ENCODE measurements at regions not wholly inside any gene's neighbourhood (a gene's known extent, or its start where the extent isn't known, plus 50 kb on each side); places are given as distances from the start of the nearest gene placed in this dataset.

DNA sequence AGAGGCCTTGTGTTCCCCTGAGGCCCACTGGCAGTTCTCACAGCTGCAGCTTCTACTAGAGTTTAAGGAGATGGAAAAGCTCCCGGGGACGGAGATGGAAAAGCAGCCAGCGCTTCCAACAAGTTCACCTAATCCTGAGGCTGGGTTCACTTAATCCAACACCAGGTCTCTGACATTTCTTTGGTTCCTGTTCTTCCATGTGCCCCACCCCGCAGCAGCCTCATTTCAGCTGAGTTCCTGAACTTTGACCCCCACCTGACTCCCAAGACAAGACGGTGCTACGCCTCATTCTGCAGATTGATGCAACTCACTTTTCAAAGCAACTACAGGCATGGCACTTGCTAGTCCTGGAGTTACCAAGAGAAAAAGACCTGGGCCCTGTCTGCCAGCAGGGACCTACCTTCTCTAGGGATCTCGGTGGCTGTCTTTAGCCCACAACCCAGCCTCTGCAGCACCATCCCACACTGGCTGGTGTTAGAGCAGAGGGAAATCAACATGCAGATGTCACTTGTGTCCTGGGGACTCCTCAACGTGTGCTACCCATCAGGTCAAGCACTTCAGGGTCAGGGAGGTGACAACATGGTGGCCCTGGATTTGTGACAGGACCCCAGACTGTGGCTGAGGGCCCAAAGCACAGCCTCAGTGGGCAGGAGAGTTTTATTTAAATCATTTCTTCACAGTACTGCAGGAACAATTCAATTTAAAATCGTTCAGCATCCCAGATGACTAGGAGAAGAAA, 406.1 kb downstream of the VPS13C start:
- no peak overlapping the region for H3K4me3 Mint-ChIP-seq
- H3K27me3 Mint-ChIP-seq: peaks cover 4% of the 10 kb centered on the region
- no peaks in the 10 kb centered on the region for H3K4me1 Mint-ChIP-seq
- DNase-seq: no peak
- intact Hi-C loops (cut with micrococcal nuclease): no loop called here
- no peaks in the 10 kb centered on the region for H3K36me3 Mint-ChIP-seq (ENCODE audit: low read depth)
- no peaks in the 10 kb centered on the region for H3K9me3 Mint-ChIP-seq
- no peak overlapping the region for H3K27ac Mint-ChIP-seq

- no peaks in the 10 kb centered on the region for H3K4me1 Mint-ChIP-seq
- H3K4me3 Mint-ChIP-seq: no peak overlapping the region
- H3K9me3 Mint-ChIP-seq: no peaks in the 10 kb centered on the region
- peaks cover 5% of the 10 kb centered on the region for H3K27me3 Mint-ChIP-seq
- H3K36me3 Mint-ChIP-seq (ENCODE audit: low read depth): no peaks in the 10 kb centered on the region
- H3K27ac Mint-ChIP-seq: no peak overlapping the region
- DNase-seq: no peak
- intact Hi-C loops (cut with micrococcal nuclease): no loop called here
Observed at GRCh38 chr15:61653110-61653509, 407.1 kb downstream of the VPS13C start.

GRCh38 chr15:61651267-61651666, 409.0 kb downstream of the VPS13C start:
- Mint-ChIP-seq H3K4me1 (no peaks in the 10 kb centered on the region), H3K27me3 (peaks cover 7% of the 10 kb centered on the region), H3K9me3 (no peaks in the 10 kb centered on the region), H3K4me3 (no peak overlapping the region), H3K27ac (no peak overlapping the region), H3K36me3 (ENCODE audit: low read depth) (no peaks in the 10 kb centered on the region)
- DNase-seq: no peak
- intact Hi-C loops (cut with micrococcal nuclease): no loop called here

DNA sequence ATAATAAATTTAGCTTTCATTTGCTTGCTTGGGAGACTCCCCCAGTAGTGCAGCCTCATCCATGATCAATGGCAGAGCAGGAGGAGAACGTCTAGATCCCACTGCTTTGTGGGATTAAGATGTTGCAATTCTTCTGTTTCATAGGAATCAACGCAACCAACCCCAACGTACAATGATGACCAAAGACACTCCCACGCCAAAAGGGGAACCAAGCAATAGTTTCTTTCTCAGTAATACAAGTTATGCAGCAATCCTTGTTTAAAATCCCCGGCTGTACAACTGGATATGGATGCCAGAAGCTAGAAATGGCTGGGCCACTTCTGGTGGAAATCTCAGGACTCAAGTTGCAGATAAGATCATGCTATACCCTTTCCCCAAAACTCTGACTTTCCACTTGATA, 411.2 kb downstream of the VPS13C start:
- Mint-ChIP-seq H3K9me3 (no peaks in the 10 kb centered on the region), H3K27ac (no peak overlapping the region), H3K4me3 (no peak overlapping the region), H3K4me1 (no peaks in the 10 kb centered on the region), H3K36me3 (ENCODE audit: low read depth) (no peaks in the 10 kb centered on the region), H3K27me3 (peaks cover 11% of the 10 kb centered on the region)
- no peak for DNase-seq
- intact Hi-C loops (cut with micrococcal nuclease): no loop called here

DNA sequence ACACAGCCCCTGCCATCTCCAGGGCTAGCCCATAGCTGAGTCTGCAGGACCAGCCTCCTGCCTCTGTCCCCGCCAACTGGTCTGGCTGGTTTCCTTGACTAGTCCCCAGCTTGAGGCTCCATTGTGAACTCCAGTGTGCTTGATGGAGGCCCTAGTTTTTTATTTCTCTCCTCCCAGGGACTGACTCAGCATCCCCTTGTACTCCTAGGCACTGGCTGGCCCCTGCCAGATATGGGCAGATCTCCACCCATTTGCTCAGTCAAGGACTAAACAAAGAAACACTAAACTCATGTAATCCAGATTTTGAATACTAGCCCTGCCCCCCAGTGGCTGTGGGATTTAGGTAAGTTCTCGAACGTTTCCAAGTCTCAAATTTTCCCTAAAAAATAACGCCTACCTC, 415.4 kb upstream of the RORA start:
- no peaks in the 10 kb centered on the region for H3K36me3 Mint-ChIP-seq (ENCODE audit: low read depth)
- no peaks in the 10 kb centered on the region for H3K9me3 Mint-ChIP-seq
- DNase-seq: no peak
- H3K27me3 Mint-ChIP-seq: peaks cover 11% of the 10 kb centered on the region
- intact Hi-C loops (cut with micrococcal nuclease): no loop called here
- no peak overlapping the region for H3K27ac Mint-ChIP-seq
- H3K4me1 Mint-ChIP-seq: no peaks in the 10 kb centered on the region
- no peak overlapping the region for H3K4me3 Mint-ChIP-seq

DNA sequence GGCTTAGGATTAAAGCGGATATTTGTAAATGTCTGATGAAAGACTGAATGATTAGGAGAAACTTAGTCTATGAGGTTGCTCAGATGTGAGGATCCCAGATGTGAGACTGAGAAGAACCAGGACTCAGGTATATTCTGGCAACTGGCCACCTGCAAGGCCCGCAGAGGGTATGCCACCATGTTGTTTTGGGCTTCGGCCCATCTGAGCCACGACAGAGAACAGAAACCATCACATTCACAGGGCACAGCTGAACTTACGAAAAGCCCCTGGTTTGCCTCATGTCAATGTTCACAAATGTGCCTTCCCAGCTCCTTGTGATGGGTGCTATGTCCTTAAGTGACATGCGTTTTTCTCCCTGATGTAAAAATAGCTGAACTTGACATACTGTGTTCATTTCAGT, 412.5 kb upstream of the RORA start:
- Mint-ChIP-seq H3K27ac (no peak overlapping the region), H3K36me3 (ENCODE audit: low read depth) (no peaks in the 10 kb centered on the region), H3K27me3 (peaks cover 7% of the 10 kb centered on the region), H3K9me3 (no peaks in the 10 kb centered on the region), H3K4me3 (no peak overlapping the region), H3K4me1 (no peaks in the 10 kb centered on the region)
- intact Hi-C loops (cut with micrococcal nuclease): no loop called here
- no peak for DNase-seq

- Mint-ChIP-seq H3K27ac (no peak overlapping the region), H3K4me1 (no peaks in the 10 kb centered on the region), H3K36me3 (ENCODE audit: low read depth) (no peaks in the 10 kb centered on the region), H3K27me3 (peaks cover 7% of the 10 kb centered on the region), H3K9me3 (no peaks in the 10 kb centered on the region), H3K4me3 (no peak overlapping the region)
- intact Hi-C loops (cut with micrococcal nuclease): no loop called here
- no peak for DNase-seq
Observed at GRCh38 chr15:61640756-61641155, 411.7 kb upstream of the RORA start.

DNA sequence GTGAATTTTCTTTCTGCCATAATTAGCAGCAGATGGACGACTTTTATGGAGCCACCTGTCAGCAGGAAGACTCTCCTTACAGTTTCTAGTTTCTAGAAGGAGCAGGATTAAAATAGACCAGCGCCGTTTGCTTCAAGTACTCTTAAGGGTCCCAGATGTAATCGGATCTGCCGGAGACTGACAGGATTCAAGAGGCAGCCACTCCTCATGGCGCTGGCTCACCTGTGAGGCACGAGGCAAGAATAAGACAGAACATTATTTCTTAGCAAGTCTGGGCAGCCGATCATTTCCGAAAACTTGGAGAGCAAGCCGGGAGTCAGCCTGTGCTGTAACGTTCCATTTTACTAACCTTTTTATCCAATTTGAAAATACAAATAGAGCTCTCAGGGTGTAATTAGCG, 410.4 kb upstream of the RORA start:
- Mint-ChIP-seq H3K36me3 (ENCODE audit: low read depth) (no peaks in the 10 kb centered on the region), H3K27me3 (peaks cover 8% of the 10 kb centered on the region), H3K4me1 (no peaks in the 10 kb centered on the region), H3K27ac (no peak overlapping the region), H3K9me3 (no peaks in the 10 kb centered on the region), H3K4me3 (no peak overlapping the region)
- no peak for DNase-seq
- intact Hi-C loops (cut with micrococcal nuclease): no loop called here

GRCh38 chr15:61634837-61635236, 405.7 kb upstream of the RORA start:
- DNase-seq: no peak
- H3K4me1 Mint-ChIP-seq: no peaks in the 10 kb centered on the region
- H3K36me3 Mint-ChIP-seq (ENCODE audit: low read depth): no peaks in the 10 kb centered on the region
- H3K27me3 Mint-ChIP-seq: peaks cover 10% of the 10 kb centered on the region
- H3K27ac Mint-ChIP-seq: no peak overlapping the region
- intact Hi-C loops (cut with micrococcal nuclease): no loop called here
- no peak overlapping the region for H3K4me3 Mint-ChIP-seq
- no peaks in the 10 kb centered on the region for H3K9me3 Mint-ChIP-seq

- Mint-ChIP-seq H3K36me3 (ENCODE audit: low read depth) (no peaks in the 10 kb centered on the region), H3K4me3 (no peak overlapping the region), H3K9me3 (no peaks in the 10 kb centered on the region), H3K4me1 (no peaks in the 10 kb centered on the region), H3K27ac (no peak overlapping the region), H3K27me3 (peaks cover 10% of the 10 kb centered on the region)
- no peak for DNase-seq
- intact Hi-C loops (cut with micrococcal nuclease): no loop called here
Observed at GRCh38 chr15:61633951-61634350, 404.8 kb upstream of the RORA start.

- no peaks in the 10 kb centered on the region for H3K9me3 Mint-ChIP-seq
- no peak for DNase-seq
- H3K36me3 Mint-ChIP-seq (ENCODE audit: low read depth): no peaks in the 10 kb centered on the region
- no peaks in the 10 kb centered on the region for H3K4me1 Mint-ChIP-seq
- H3K4me3 Mint-ChIP-seq: no peak overlapping the region
- intact Hi-C loops (cut with micrococcal nuclease): no loop called here
- no peak overlapping the region for H3K27ac Mint-ChIP-seq
- H3K27me3 Mint-ChIP-seq: peaks cover 7% of the 10 kb centered on the region
Observed at GRCh38 chr15:61629269-61629668, 400.2 kb upstream of the RORA start.

DNA sequence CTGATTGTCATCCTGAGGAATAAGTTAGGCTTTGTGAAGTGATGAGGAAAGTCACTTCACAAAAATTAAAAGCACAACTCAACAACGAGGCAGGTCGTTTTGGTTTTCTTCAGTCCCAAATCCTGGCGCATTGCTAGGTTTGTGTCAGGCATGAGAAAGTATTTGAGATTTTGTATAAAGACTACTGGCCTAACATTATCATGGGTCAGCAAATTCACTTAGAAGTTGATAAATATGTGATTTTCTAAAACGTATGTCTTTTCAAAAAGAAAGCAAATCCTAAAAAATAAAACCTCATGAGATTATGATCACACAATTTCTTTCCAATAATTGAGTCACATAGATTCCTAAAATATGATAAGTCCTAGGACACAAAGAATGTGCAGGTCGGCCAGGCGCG, 395.8 kb upstream of the RORA start:
- H3K27ac Mint-ChIP-seq: no peak overlapping the region
- no peak overlapping the region for H3K4me3 Mint-ChIP-seq
- no peaks in the 10 kb centered on the region for H3K36me3 Mint-ChIP-seq (ENCODE audit: low read depth)
- H3K27me3 Mint-ChIP-seq: peaks cover 5% of the 10 kb centered on the region
- H3K9me3 Mint-ChIP-seq: no peaks in the 10 kb centered on the region
- DNase-seq: no peak
- intact Hi-C loops (cut with micrococcal nuclease): no loop called here
- H3K4me1 Mint-ChIP-seq: no peaks in the 10 kb centered on the region

DNA sequence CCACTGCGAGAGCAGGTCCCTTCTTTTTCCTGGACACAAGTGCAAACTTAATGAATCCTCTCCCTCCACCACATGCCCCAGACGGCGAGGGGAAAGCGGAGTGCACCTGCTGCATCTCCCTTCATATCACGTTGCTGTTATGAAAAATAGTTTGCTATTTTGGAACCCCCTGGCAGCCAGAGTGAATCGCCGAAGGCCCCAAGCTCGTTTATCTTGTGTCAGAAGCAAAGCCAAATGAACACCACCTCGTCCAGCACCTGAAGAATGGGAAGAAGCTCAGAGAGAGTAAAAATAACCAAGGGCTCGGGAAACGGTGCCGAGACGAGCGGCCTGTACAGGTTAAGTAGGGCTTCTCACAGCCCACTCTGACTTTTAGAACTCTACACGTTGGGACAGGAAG, 394.6 kb upstream of the RORA start:
- intact Hi-C loops (cut with micrococcal nuclease): no loop called here
- no peak overlapping the region for H3K27ac Mint-ChIP-seq
- peaks cover 3% of the 10 kb centered on the region for H3K27me3 Mint-ChIP-seq
- H3K36me3 Mint-ChIP-seq (ENCODE audit: low read depth): no peaks in the 10 kb centered on the region
- no peaks in the 10 kb centered on the region for H3K4me1 Mint-ChIP-seq
- no peak overlapping the region for H3K4me3 Mint-ChIP-seq
- no peaks in the 10 kb centered on the region for H3K9me3 Mint-ChIP-seq
- no peak for DNase-seq

GRCh38 chr15:61621865-61622264, 392.8 kb upstream of the RORA start:
- Mint-ChIP-seq H3K27me3 (no peaks in the 10 kb centered on the region), H3K9me3 (peaks cover 3% of the 10 kb centered on the region), H3K4me1 (no peaks in the 10 kb centered on the region), H3K4me3 (no peak overlapping the region), H3K27ac (no peak overlapping the region), H3K36me3 (ENCODE audit: low read depth) (no peaks in the 10 kb centered on the region)
- intact Hi-C loops (cut with micrococcal nuclease): no loop called here
- DNase-seq: no peak

GRCh38 chr15:61621146-61621545, 392.0 kb upstream of the RORA start:
- Mint-ChIP-seq H3K4me1 (no peaks in the 10 kb centered on the region), H3K27me3 (no peaks in the 10 kb centered on the region), H3K9me3 (peaks cover 3% of the 10 kb centered on the region), H3K27ac (no peak overlapping the region), H3K4me3 (no peak overlapping the region), H3K36me3 (ENCODE audit: low read depth) (no peaks in the 10 kb centered on the region)
- intact Hi-C loops (cut with micrococcal nuclease): no loop called here
- DNase-seq: peak; percentile 57
